ENCODE measurements at regions not wholly inside any gene's neighbourhood (a gene's known extent, or its start where the extent isn't known, plus 50 kb on each side); places are given as distances from the start of the nearest gene placed in this dataset.

DNA sequence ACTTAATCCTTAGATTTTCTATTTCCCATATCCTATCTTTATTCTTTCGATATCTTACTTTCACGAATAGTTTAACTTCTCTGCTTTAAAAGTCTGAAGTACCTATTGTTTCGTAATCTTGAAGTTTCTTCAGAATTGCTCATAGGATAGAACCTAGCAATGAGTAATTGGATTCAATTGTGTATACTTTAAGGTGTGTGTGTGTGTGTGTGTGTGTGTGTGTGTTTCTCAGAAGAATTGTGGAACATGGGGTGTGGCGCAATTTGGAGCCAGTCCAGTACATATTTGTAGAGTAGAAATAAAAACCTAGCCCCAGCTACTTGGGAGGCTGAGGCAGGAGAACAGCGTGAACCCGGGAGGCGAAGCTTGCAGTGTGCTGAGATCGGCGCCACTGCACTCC, 897.6 kb downstream of the BCL11A start:
- DNase-seq (ENCODE audit: low spot score in 2 of 2) (no peak), ATAC-seq (replicated peaks; ENCODE audit: extremely low read depth, poor library complexity, severe bottlenecking) (no peak)
- no peaks in the 10 kb centered on the region for H3K4me1 Mint-ChIP-seq
- no peaks in the 10 kb centered on the region for H3K9me3 Mint-ChIP-seq
- H3K27me3 Mint-ChIP-seq = no peaks in the 10 kb centered on the region
- no peak overlapping the region for H3K4me3 Mint-ChIP-seq
- H3K27ac Mint-ChIP-seq (ENCODE audit: low read depth) = no peak overlapping the region
- no peaks in the 10 kb centered on the region for H3K36me3 Mint-ChIP-seq (ENCODE audit: insufficient read depth)

DNA sequence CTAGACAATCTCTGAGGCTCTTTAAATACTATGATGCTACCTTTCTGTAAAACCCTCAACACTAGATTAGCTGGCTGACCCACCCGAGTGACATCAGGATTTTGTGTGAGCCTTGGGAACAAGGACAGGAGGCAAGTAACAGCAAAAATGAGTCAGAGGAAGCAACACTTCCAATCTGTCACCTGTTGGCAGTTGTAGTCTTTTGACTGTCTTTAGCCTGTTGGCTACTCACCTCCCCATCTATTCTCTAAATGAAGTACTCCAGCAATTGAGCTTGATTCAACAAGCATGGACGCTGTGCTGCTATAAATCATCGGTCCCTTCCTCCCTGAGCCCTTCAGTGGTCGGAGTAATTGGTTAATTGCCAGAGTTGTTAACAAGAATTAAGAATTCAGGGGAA, 898.7 kb downstream of the BCL11A start:
- Mint-ChIP-seq H3K27ac (ENCODE audit: low read depth) (no peak overlapping the region), H3K4me3 (no peak overlapping the region), H3K9me3 (no peaks in the 10 kb centered on the region), H3K27me3 (no peaks in the 10 kb centered on the region), H3K4me1 (no peaks in the 10 kb centered on the region), H3K36me3 (ENCODE audit: insufficient read depth) (no peaks in the 10 kb centered on the region)
- no peak for ATAC-seq (replicated peaks; ENCODE audit: extremely low read depth, poor library complexity, severe bottlenecking)
- DNase-seq (ENCODE audit: low spot score in 2 of 2) = no peak

DNA sequence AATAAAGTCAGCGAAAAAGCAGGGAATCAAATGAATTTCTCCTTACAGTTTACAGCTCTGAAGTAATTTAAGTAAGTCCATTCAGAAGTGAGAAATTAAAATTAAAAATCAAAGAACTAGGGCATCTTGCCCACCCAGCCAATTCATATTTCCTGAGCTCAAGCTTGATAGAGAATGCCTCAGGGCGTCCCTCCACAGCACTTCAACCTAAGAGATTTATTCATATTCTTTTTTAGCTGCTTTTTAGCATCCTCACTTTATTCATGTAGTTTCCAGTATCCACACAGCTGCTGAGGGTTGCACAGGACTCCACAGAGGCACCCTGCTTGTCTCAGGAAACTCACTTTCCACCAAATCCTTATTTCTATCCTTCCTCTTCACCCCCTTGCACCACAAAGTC, 900.3 kb downstream of the BCL11A start:
- no peak for ATAC-seq (replicated peaks; ENCODE audit: extremely low read depth, poor library complexity, severe bottlenecking)
- no peak overlapping the region for H3K27ac Mint-ChIP-seq (ENCODE audit: low read depth)
- no peaks in the 10 kb centered on the region for H3K36me3 Mint-ChIP-seq (ENCODE audit: insufficient read depth)
- DNase-seq (ENCODE audit: low spot score in 2 of 2) = no peak
- no peak overlapping the region for H3K4me3 Mint-ChIP-seq
- no peaks in the 10 kb centered on the region for H3K9me3 Mint-ChIP-seq
- no peaks in the 10 kb centered on the region for H3K4me1 Mint-ChIP-seq
- H3K27me3 Mint-ChIP-seq = no peaks in the 10 kb centered on the region

DNA sequence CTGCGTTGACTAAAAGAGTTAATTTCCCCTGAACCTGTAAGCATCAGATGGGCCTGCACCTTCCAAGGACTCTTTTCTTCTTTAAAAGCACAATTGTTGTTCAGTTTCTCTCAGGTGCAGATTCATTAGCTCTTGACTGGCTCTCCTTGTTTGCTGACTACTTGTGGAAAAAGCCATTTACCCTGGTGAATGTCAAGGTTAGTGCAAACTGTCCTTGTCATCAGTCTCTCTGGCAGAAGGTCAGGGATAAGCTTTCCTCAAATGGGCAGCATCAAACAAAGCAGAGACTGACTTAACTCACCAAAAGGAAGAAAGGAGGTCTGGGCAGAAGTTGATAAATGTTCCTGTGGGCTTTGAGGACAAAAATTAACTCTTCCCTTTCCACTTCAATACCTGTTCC, 922.7 kb downstream of the BCL11A start:
- H3K9me3 Mint-ChIP-seq = peaks cover 6% of the 10 kb centered on the region

DNA sequence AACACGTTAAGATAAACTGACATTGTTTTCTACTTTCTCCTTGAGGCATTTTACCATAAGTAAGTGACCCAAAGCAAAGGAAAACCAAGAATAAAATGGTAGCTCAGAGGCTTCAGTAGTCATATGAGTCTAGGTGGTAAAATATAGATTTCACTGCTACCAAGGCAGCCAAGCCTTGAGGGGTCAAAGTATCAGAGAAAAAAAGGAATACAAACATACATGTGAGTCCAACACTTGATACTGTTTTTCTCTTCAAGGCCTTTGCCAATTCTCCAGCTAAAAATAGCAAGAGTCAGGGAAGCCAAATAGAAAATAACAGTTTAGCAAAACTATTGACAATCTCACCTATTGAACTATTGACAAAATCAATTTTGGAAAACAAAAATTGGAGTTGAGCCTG, 925.9 kb downstream of the BCL11A start:
- H3K27me3 Mint-ChIP-seq = no peaks in the 10 kb centered on the region
- H3K4me1 Mint-ChIP-seq = no peaks in the 10 kb centered on the region
- H3K4me3 Mint-ChIP-seq = no peak overlapping the region
- peaks cover 6% of the 10 kb centered on the region for H3K9me3 Mint-ChIP-seq
- H3K36me3 Mint-ChIP-seq (ENCODE audit: insufficient read depth) = no peaks in the 10 kb centered on the region
- ATAC-seq (replicated peaks; ENCODE audit: extremely low read depth, poor library complexity, severe bottlenecking) (no peak), DNase-seq (ENCODE audit: low spot score in 2 of 2) (no peak)
- H3K27ac Mint-ChIP-seq (ENCODE audit: low read depth) = no peak overlapping the region

More for the DNA sequence above, 922.7 kb downstream of the BCL11A start:
- no peak overlapping the region for H3K4me3 Mint-ChIP-seq
- no peaks in the 10 kb centered on the region for H3K36me3 Mint-ChIP-seq (ENCODE audit: insufficient read depth)
- H3K27ac Mint-ChIP-seq (ENCODE audit: low read depth) = no peak overlapping the region
- no peaks in the 10 kb centered on the region for H3K27me3 Mint-ChIP-seq
- no peaks in the 10 kb centered on the region for H3K4me1 Mint-ChIP-seq
- ATAC-seq (replicated peaks; ENCODE audit: extremely low read depth, poor library complexity, severe bottlenecking) (no peak), DNase-seq (ENCODE audit: low spot score in 2 of 2) (no peak)

DNA sequence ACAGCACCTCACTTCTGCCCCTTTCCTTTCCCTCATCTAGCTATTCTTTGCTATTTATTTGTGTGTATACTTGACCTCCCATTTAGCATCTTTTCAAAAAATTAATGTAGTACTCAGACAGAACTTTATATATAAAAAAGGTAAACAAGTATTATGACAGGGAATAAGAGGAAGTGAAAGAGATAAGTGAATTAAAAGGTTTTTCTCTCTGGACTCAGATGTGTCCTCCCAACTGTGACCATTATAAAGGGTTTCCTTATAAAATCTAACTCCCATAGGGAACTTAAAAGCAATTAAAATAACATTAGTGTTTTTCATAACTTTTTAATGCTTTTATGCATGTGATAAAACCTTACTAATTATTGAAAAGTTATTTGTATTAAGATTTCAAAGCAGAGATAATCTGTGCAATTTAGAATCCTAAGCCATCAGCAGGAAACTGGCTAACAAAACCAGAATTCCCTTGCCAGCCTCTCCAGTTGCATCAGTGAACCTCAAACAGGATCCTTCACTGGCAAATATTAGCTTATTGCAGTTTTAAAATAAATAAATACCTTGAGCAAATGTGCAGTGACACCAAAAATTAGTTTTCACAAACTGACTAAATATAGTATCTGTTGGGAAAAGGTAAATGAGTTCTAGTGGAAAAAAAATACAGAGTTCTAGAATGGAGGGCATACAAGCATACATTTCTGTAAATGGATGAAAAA, 930.7 kb downstream of the BCL11A start:
- no peak for ATAC-seq (replicated peaks; ENCODE audit: extremely low read depth, poor library complexity, severe bottlenecking)
- Mint-ChIP-seq H3K36me3 (ENCODE audit: insufficient read depth) (no peaks in the 10 kb centered on the region), H3K4me3 (no peak overlapping the region), H3K27me3 (no peaks in the 10 kb centered on the region), H3K27ac (ENCODE audit: low read depth) (no peak overlapping the region), H3K4me1 (no peaks in the 10 kb centered on the region), H3K9me3 (peaks cover 23% of the 10 kb centered on the region)
- no peak for DNase-seq (ENCODE audit: low spot score in 2 of 2)

DNA sequence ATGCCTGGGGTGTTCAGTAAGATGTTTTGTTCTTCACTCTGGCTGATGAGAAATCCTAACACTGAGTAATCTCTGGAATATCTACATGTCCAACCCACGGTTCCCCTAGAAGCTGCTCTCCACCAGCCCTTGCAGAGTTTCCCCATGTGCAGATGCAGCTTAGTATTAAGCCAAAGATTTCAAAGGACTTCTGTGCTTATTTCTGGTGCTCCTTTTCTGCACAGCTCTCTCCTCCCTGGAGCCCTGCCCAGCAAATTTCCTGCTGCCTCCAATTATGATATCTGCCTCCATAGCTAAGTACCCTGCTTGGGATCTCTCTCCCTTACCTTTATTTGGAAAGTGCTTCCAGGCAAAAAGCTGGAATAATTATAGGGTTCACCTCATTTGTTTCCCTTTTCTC, 949.3 kb downstream of the BCL11A start:
- DNase-seq (ENCODE audit: low spot score in 2 of 2) = no peak
- no peak overlapping the region for H3K27ac Mint-ChIP-seq (ENCODE audit: low read depth)
- ATAC-seq (replicated peaks; ENCODE audit: extremely low read depth, poor library complexity, severe bottlenecking) = no peak
- H3K36me3 Mint-ChIP-seq (ENCODE audit: insufficient read depth) = no peaks in the 10 kb centered on the region
- no peak overlapping the region for H3K4me3 Mint-ChIP-seq
- no peaks in the 10 kb centered on the region for H3K4me1 Mint-ChIP-seq
- peaks cover 13% of the 10 kb centered on the region for H3K9me3 Mint-ChIP-seq
- no peaks in the 10 kb centered on the region for H3K27me3 Mint-ChIP-seq

DNA sequence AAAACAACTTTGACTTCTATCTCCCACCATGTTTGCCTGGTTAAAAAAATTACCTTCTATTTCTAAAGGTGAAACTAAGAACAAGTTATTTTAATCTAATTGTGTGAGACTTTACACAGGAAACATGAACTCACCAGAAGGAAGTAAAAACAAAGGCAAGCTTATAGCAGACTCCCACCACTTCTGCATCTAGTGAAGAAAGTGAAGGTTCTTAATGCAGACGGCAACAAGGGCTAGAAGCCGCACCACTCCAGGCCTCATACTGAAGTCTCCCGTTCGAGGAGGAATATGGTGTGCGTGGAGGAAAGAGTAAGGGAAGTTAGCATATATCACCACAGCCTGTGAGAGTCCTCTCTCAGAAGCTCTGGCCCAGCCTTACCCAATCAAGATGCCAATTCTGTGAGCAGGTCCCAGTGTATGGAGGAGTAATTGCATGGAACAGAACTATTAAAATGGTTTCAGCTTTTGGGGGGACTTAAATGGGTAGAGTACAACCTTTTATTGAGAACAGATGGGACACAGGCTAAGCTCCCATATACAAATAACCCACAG, 958.7 kb downstream of the BCL11A start:
- DNase-seq (ENCODE audit: low spot score in 2 of 2) = no peak
- no peaks in the 10 kb centered on the region for H3K27me3 Mint-ChIP-seq
- no peak overlapping the region for H3K4me3 Mint-ChIP-seq

DNA sequence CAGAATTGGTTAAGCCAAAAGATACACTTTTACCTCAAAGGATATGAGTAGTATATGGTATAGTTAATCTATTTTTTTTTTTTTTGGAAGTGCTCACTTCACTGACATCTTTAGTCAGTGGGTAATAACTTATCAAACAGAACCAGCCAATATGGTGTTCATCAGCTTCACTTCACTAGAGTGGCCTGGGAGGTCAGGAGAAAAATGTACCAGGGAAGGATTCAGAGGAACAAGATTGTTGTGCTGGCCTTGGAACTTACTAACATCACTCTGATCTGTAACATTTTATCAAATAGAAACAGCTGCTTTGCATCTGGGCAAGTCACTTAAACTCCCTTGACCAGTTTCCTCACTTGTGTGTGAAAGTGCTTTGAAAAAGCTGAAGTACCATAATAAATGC, 962.7 kb downstream of the BCL11A start:
- Mint-ChIP-seq H3K27ac (ENCODE audit: low read depth) (no peak overlapping the region), H3K4me1 (no peaks in the 10 kb centered on the region), H3K36me3 (ENCODE audit: insufficient read depth) (no peaks in the 10 kb centered on the region), H3K27me3 (no peaks in the 10 kb centered on the region), H3K9me3 (peaks cover 6% of the 10 kb centered on the region), H3K4me3 (no peak overlapping the region)
- ATAC-seq (replicated peaks; ENCODE audit: extremely low read depth, poor library complexity, severe bottlenecking) = no peak
- no peak for DNase-seq (ENCODE audit: low spot score in 2 of 2)

More for the DNA sequence above, 958.7 kb downstream of the BCL11A start:
- Mint-ChIP-seq H3K9me3 (peaks cover 19% of the 10 kb centered on the region), H3K27ac (ENCODE audit: low read depth) (no peak overlapping the region), H3K4me1 (no peaks in the 10 kb centered on the region), H3K36me3 (ENCODE audit: insufficient read depth) (no peaks in the 10 kb centered on the region)
- ATAC-seq (replicated peaks; ENCODE audit: extremely low read depth, poor library complexity, severe bottlenecking) = no peak

DNA sequence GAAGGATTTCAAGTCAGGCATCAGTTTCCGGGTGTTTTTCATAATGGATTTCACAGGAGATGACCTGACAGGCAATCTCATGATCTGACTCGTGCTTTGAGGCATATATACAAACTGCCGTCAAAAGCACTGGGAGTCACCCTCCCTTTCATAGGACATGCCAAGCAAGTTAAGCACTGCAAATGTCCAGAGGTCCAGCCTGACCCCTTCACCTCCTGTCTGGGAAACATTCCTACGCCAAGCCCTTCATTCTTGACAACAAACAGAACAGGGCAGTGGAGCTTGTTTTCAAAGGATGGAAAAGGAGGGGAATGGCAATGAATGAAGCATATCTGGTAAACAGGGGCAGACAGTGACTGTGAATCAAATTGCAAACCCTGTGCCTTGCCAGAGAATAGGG, 963.6 kb downstream of the BCL11A start:
- Mint-ChIP-seq H3K27ac (ENCODE audit: low read depth) (no peak overlapping the region), H3K4me1 (no peaks in the 10 kb centered on the region), H3K36me3 (ENCODE audit: insufficient read depth) (no peaks in the 10 kb centered on the region), H3K4me3 (no peak overlapping the region), H3K9me3 (peaks cover 6% of the 10 kb centered on the region), H3K27me3 (no peaks in the 10 kb centered on the region)
- DNase-seq (ENCODE audit: low spot score in 2 of 2) (no peak), ATAC-seq (replicated peaks; ENCODE audit: extremely low read depth, poor library complexity, severe bottlenecking) (no peak)

DNA sequence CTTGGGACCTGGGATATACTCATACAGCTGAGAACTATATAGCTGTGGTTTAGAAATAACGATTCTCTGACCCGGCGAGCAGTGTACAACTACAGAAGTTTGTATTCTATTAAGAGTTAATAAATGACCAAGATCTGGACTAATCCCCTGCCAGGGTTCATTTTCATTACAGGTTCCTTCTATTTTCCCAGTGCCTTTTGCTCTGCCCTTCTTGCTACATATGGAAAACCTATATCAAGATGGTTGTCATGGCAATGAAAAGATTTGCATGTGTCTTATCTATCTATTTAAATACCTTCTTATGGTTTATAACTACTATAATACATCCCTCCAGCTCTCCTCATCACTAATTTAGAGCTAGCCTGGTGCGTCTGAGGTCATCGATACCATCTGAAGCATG, 965.2 kb downstream of the BCL11A start:
- no peak overlapping the region for H3K27ac Mint-ChIP-seq (ENCODE audit: low read depth)
- no peak overlapping the region for H3K4me3 Mint-ChIP-seq
- H3K4me1 Mint-ChIP-seq = no peaks in the 10 kb centered on the region
- DNase-seq (ENCODE audit: low spot score in 2 of 2) = no peak
- no peaks in the 10 kb centered on the region for H3K36me3 Mint-ChIP-seq (ENCODE audit: insufficient read depth)
- H3K9me3 Mint-ChIP-seq = peaks cover 6% of the 10 kb centered on the region
- no peaks in the 10 kb centered on the region for H3K27me3 Mint-ChIP-seq
- ATAC-seq (replicated peaks; ENCODE audit: extremely low read depth, poor library complexity, severe bottlenecking) = no peak

DNA sequence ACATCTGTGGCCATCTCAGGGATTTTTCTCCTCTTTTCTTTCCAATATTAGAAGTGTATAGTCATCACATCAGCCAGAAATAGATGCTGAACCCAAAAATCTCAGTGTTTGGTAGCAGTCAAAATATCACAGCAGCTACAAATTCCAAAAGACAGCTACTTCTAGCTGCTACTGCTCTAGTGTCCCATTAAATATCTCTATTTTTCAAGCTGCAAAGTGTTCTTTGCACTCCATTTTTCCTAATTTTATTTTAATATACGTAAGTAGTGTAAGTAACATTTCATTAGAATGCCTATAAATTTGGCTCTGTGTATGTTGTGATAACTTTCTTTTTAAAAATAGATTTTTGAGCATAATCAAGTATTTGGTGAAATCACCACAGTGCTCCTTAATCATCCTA, 967.3 kb downstream of the BCL11A start:
- no peak for DNase-seq (ENCODE audit: low spot score in 2 of 2)
- Mint-ChIP-seq H3K27ac (ENCODE audit: low read depth) (no peak overlapping the region), H3K4me1 (no peaks in the 10 kb centered on the region), H3K9me3 (peaks cover 9% of the 10 kb centered on the region), H3K27me3 (no peaks in the 10 kb centered on the region), H3K36me3 (ENCODE audit: insufficient read depth) (no peaks in the 10 kb centered on the region), H3K4me3 (no peak overlapping the region)
- no peak for ATAC-seq (replicated peaks; ENCODE audit: extremely low read depth, poor library complexity, severe bottlenecking)

DNA sequence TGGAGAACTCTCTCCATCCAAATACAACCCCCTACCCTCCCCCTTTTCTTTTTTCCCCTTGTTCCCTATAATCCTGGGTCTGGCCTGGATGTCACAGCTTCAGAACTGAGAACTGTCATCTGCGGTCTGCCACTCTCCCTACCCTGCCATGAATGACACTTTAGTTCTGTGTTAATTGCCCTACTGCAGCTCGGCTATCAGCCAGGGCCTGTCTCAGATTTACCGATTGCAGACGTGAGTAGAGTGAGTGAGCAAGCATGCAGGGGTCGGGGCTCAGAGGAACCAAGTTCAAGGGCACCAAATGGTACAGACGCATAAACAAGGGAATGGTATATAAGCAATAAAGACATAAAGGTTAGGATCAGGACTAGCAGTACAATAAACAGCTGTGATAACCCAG, 967.8 kb downstream of the BCL11A start:
- no peak overlapping the region for H3K4me3 Mint-ChIP-seq
- no peak for DNase-seq (ENCODE audit: low spot score in 2 of 2)
- no peaks in the 10 kb centered on the region for H3K27me3 Mint-ChIP-seq
- no peak for ATAC-seq (replicated peaks; ENCODE audit: extremely low read depth, poor library complexity, severe bottlenecking)
- H3K4me1 Mint-ChIP-seq = no peaks in the 10 kb centered on the region
- peaks cover 11% of the 10 kb centered on the region for H3K9me3 Mint-ChIP-seq
- no peaks in the 10 kb centered on the region for H3K36me3 Mint-ChIP-seq (ENCODE audit: insufficient read depth)
- H3K27ac Mint-ChIP-seq (ENCODE audit: low read depth) = no peak overlapping the region
